ENCODE measurements at regions not wholly inside any gene's neighbourhood (a gene's known extent, or its start where the extent isn't known, plus 50 kb on each side); places are given as distances from the start of the nearest gene placed in this dataset.

GRCh38 chr1:14371771-14372497 lies 226.6 kb upstream of the KAZN start:
- CTCF ChIA-PET = no interaction called here
- Histone ChIP-seq H3K9me3 (replicated peaks; ENCODE audit: control insufficient read depth, insufficient read depth, low read length) (no peaks in the 10 kb centered on the region), H2AFZ (ENCODE audit: low read depth, low read length) (no peak overlapping the region), H3K9ac (replicated peaks; ENCODE audit: extremely low read depth, insufficient read depth, low read length) (no peak overlapping the region), H3K4me2 (ENCODE audit: insufficient read depth, low read length) (no peak overlapping the region), H3K4me1 (ENCODE audit: control insufficient read depth, extremely low read depth, insufficient read depth, low read length) (no peaks in the 10 kb centered on the region), H3K4me3 (replicated peaks in 1 of 3; ENCODE audit: insufficient read depth in 1 of 3, low read depth in 1 of 3, low read length in 3 of 3) (no peak overlapping the region), H3K27ac (ENCODE audit: insufficient read depth, low read depth, low read length) (no peak overlapping the region), H3K36me3 (ENCODE audit: control insufficient read depth in 2 of 2, extremely low read depth in 1 of 2, insufficient read depth in 2 of 2, low read length in 2 of 2) (no peaks in the 10 kb centered on the region), H3K79me2 (ENCODE audit: control insufficient read depth, insufficient read depth, low read length) (no peaks in the 10 kb centered on the region), H4K20me1 (replicated peaks; ENCODE audit: control insufficient read depth, extremely low read depth, insufficient read depth, low read length) (no peaks in the 10 kb centered on the region), H3K27me3 (ENCODE audit: control insufficient read depth in 2 of 2, insufficient read depth in 2 of 2, low read length in 2 of 2) (no peaks in the 10 kb centered on the region), H3K9me1 (replicated peaks; ENCODE audit: control insufficient read depth, extremely low read depth, insufficient read depth, low read length) (no peaks in the 10 kb centered on the region)
- dilution Hi-C loops (cut with MboI; ENCODE audit: extremely low pct_ligation_motif_present, low sequenced_read_pairs) = no loop called here
- TF ChIP-seq CTCF (IDR thresholded peaks at IDR 0.05; ENCODE audit: extremely low read depth in 1 of 2, insufficient read depth in 1 of 2, low read depth in 1 of 2, low read length in 2 of 2) = no peak
- no peak for TF ChIP-seq JUN (IDR thresholded peaks at IDR 0.05; ENCODE audit: borderline replicate concordance, insufficient read depth, insufficient read length, low read depth)
- TF ChIP-seq POLR2A (IDR thresholded peaks at IDR 0.05; ENCODE audit: low read depth, low read length) = no peak
- no peak for TF ChIP-seq MYC (IDR thresholded peaks at IDR 0.05; ENCODE audit: low read depth, low read length)
- no peak for TF ChIP-seq POLR2AphosphoS5 (IDR thresholded peaks at IDR 0.05; ENCODE audit: insufficient read depth, low read depth, low read length)
- TF ChIP-seq MAX (IDR thresholded peaks at IDR 0.05; ENCODE audit: insufficient read depth, insufficient read length) = no peak
- TF ChIP-seq GATA2 (IDR thresholded peaks at IDR 0.05; ENCODE audit: insufficient read depth, insufficient read length, low read depth, low read length) = no peak
- no peak for TF ChIP-seq FOS (IDR thresholded peaks at IDR 0.05; ENCODE audit: borderline replicate concordance, insufficient read depth, low read length)
- no peak for TF ChIP-seq EZH2 (IDR thresholded peaks at IDR 0.05; ENCODE audit: borderline replicate concordance, low read depth, low read length, severe bottlenecking)
- no TSS peak for BruUV-seq (replicated peaks)
- POLR2A ChIA-PET = no interaction called here
- DNase-seq (ENCODE audit: low read depth, low spot score) = no peak
- FAIRE-seq = no peak
- intact Hi-C loops (cut with micrococcal nuclease) = no loop called here
